Panc1 (cell line): ENCODE measurements at regions not wholly inside any gene's neighbourhood (a gene's known extent, or its start where the extent isn't known, plus 50 kb on each side); places are given as distances from the start of the nearest gene placed in this dataset.

Experiments
- ATAC-seq: fragments of 200-7000 bp; cut with Tn5 transposase; 2 replicates; pipeline ENCODE4 v1.9.1; 2020; ENCODE audit warnings: mild to moderate bottlenecking, moderate library complexity
- BruUV-seq: library from RNA; stranded (reverse); fragments of 400-500 nt; replicated peaks from 2 replicates; lab custom pipeline; 2021; lab: Mats Ljungman, UMichigan
- CTCF ChIA-PET: fragments of 300-600 bp; sonication (Branson Sonifier 250); formaldehyde crosslinking; loops from one replicate; lab custom pipeline; 2022; ENCODE audit warnings: antibody characterized with exemption; lab: Charles Lee
- POLR2A ChIA-PET: fragments of 300-600 bp; sonication (Branson Sonifier 250); formaldehyde crosslinking; loops from one replicate; lab custom pipeline; 2022; ENCODE audit warnings: antibody characterized with exemption; lab: Charles Lee
- DNase-seq: peaks from one replicate; pipeline ENCODE4 v3.0.0-alpha.2; 2010; ENCODE audit warnings: low read depth, low spot score
- H3K27ac ChIP-seq: 2 replicates; pipeline ENCODE4 v1.5.1; 2011; ENCODE audit warnings: mild to moderate bottlenecking, low read length, inconsistent platforms
- H3K27me3 ChIP-seq: fragments of 200-500 bp; sonication (Bioruptor generic); 2 replicates; pipeline ENCODE4 v1.6.0; 2014; ENCODE audit warnings: low read length, inconsistent platforms; ENCODE audit not compliant: control insufficient read depth, insufficient read depth
- H3K36me3 ChIP-seq: fragments of 200-500 bp; sonication (Bioruptor generic); 2 replicates; pipeline ENCODE4 v1.5.1; 2014; ENCODE audit warnings: inconsistent platforms, mild to moderate bottlenecking, low read length, moderate library complexity; ENCODE audit not compliant: control insufficient read depth, insufficient read depth
- H3K4me1 ChIP-seq: 2 replicates; pipeline ENCODE4 v1.5.1; 2011; ENCODE audit warnings: inconsistent platforms, mild to moderate bottlenecking, low read length, moderate library complexity; ENCODE audit not compliant: control insufficient read depth, insufficient read depth
- H3K4me3 ChIP-seq, 2 experiments: 2 replicates each; pipeline ENCODE4 v1.5.1; 2011 to 2012; ENCODE audit warnings: low read depth in 2 of 2, low read length in 2 of 2, mild to moderate bottlenecking in 2 of 2, inconsistent platforms in 1 of 2, moderate library complexity in 1 of 2
- H3K9me3 ChIP-seq: fragments of 200-500 bp; sonication (Bioruptor generic); 2 replicates; pipeline ENCODE4 v1.5.1; 2014; ENCODE audit warnings: low read depth, mild to moderate bottlenecking, inconsistent platforms, low read length, moderate library complexity; ENCODE audit not compliant: control insufficient read depth, insufficient read depth
- CTCF ChIP-seq: fragments of 450-650 bp; IDR thresholded peaks from 2 replicates; pipeline ENCODE4 v1.5.1; 2017; ENCODE audit warnings: mild to moderate bottlenecking
- POLR2AphosphoS5 ChIP-seq: IDR thresholded peaks from 2 replicates; pipeline ENCODE4 v1.6.1; 2012; ENCODE audit warnings: mild to moderate bottlenecking, low read depth, low read length, moderate library complexity
- REST ChIP-seq, 2 experiments: IDR thresholded peaks; 2 replicates each; pipeline ENCODE4 v1.6.1; 2011 to 2012; ENCODE audit warnings: low read depth in 2 of 2, control low read depth in 1 of 2, low read length in 1 of 2, mild to moderate bottlenecking in 1 of 2, moderate library complexity in 1 of 2; ENCODE audit not compliant: insufficient read depth in 1 of 2
- SIN3A ChIP-seq: IDR thresholded peaks from 2 replicates; pipeline ENCODE4 v1.6.1; 2012; ENCODE audit warnings: low read depth, mild to moderate bottlenecking, low read length, moderate library complexity, borderline replicate concordance; ENCODE audit not compliant: insufficient read depth
- TCF7L2 ChIP-seq: IDR thresholded peaks from 2 replicates; pipeline ENCODE4 v1.6.1; 2011; ENCODE audit warnings: mild to moderate bottlenecking, low read depth, low read length, inconsistent platforms
- in situ Hi-C: cut with HindIII; loops from 2 replicates; pipeline ENCODE4 v1.10.0; 2016; ENCODE audit warnings: low sequenced_read_pairs, low pct_unique_long_range_greater_than_20kb
- intact Hi-C: fragments of 100-400 bp; cut with micrococcal nuclease; formaldehyde crosslinking; loops from one replicate; pipeline ENCODE4 v1.10.0; 2022; ENCODE audit not compliant: unreplicated experiment

DNA sequence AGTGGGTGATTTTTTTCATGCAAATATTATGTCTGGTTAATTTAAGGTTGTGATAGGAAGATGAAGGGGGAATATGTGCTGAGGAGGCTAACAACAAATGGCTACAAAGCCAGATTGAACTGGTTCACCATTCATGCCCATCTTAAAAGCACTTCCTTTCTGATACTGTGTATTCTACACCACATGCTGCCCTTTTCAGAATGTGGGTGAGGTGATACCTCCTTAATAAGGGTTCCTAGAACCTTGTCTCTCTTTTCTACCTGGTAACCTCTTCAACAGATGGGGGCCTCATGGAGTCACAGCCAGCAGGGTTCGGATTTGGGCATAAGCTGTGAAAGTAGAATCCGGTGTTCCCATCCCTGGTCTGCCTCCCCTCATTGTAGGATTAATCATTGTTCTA is 1064.0 kb upstream of the SEMA6A start:
- Histone ChIP-seq H3K27ac (no peak overlapping the region), H3K4me1 (no peaks in the 10 kb centered on the region), H3K9me3 (no peaks in the 10 kb centered on the region), H3K4me3 (no peak overlapping the region), H3K27me3 (no peaks in the 10 kb centered on the region), H3K36me3 (no peaks in the 10 kb centered on the region)
- intact Hi-C loops, result no loop called here
- DNase-seq (no peak), ATAC-seq (no peak)
- POLR2A ChIA-PET, result interaction anchor here (0.6 kb wide), 1 partner anchor 100 kb away, joined by 4 read pairs; no protein-coding TSS in a partner anchor
- CTCF ChIA-PET, result no interaction called here
- in situ Hi-C loops, result no loop called here
- BruUV-seq, result no TSS peak
- no peak for TF ChIP-seq REST (IDR thresholded peaks at IDR 0.05; ENCODE audit: insufficient read depth in 1 of 2, low read depth in 2 of 2, low read length in 1 of 2)
- TF ChIP-seq SIN3A, result no peak
- no peak for TF ChIP-seq TCF7L2
- TF ChIP-seq CTCF, result no peak
- TF ChIP-seq POLR2AphosphoS5, result no peak

- BruUV-seq, result no TSS peak
- Histone ChIP-seq H3K9me3 (peaks cover 9% of the 10 kb centered on the region; the same call in 1 of the 2 replicates), H3K4me1 (no peaks in the 10 kb centered on the region), H3K27me3 (no peaks in the 10 kb centered on the region), H3K4me3 (no peak overlapping the region), H3K36me3 (no peaks in the 10 kb centered on the region), H3K27ac (no peak overlapping the region)
- TF ChIP-seq REST (IDR thresholded peaks at IDR 0.05; ENCODE audit: insufficient read depth in 1 of 2, low read depth in 2 of 2, low read length in 1 of 2), result no peak
- TF ChIP-seq CTCF, result no peak
- no peak for TF ChIP-seq SIN3A
- ChIA-PET CTCF (no interaction called here), POLR2A (no interaction called here)
- ATAC-seq (no peak), DNase-seq (no peak)
- in situ Hi-C loops, result no loop called here
- intact Hi-C loops, result no loop called here
Measured at GRCh38 chr5:117633093-117633492, 1058.5 kb upstream of the SEMA6A start.
